ENCODE measurements at regions not wholly inside any gene's neighbourhood (a gene's known extent, or its start where the extent isn't known, plus 50 kb on each side); places are given as distances from the start of the nearest gene placed in this dataset.
"Not testable (repeated sequence)": the region's sequence is repeated elsewhere in the genome, so short reads cannot be mapped to it uniquely, and the experiment has no call there.

DNA sequence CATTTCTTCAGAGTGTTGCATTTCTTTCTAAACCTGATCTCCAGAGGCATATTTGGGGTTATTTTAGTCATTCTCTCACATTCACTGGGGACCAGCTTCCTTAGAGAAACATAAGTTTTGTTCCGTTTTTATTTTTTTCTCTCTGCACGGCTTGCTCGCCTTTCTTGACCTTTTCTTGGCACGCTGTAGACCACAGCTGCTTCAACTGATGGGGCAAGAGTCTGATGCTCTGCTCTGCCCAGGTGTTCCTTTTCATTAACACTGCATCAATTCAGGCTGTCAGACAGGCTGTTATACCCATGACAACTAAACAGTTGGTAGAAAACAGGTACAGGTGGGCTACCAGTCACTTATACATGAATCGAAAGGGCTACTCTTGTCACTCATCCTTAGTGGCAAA, 682.2 kb upstream of the DIAPH2 start:
- DNase-seq, result no peak

GRCh38 chrX:96004386-96004785, 680.3 kb upstream of the DIAPH2 start:
- no peak for DNase-seq

DNA sequence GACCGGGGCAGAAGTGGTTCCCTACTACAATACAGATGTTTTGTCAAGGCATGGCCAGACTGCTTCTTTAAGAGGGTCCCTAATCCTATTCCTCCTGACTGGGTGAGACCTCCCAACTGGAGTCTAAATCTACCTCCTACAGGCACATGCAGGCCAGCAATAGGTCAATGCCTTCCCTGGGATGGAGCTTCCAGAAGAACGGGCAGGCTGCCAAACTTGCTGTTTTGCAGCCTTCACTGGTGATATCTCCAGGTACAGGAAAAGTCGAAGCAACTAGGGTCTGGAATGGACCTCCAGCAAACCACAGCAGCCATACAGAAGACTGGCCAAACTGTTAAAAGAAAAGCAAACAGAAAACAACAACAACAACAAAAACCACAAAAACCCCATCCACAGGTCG, 678.4 kb upstream of the DIAPH2 start:
- DNase-seq, result no peak

GRCh38 chrX:96027407-96027806, 657.2 kb upstream of the DIAPH2 start:
- DNase-seq, result no peak

- no peak for DNase-seq
These were observed 632.6 kb upstream of the DIAPH2 start for GRCh38 chrX:96052078-96052477.

DNA sequence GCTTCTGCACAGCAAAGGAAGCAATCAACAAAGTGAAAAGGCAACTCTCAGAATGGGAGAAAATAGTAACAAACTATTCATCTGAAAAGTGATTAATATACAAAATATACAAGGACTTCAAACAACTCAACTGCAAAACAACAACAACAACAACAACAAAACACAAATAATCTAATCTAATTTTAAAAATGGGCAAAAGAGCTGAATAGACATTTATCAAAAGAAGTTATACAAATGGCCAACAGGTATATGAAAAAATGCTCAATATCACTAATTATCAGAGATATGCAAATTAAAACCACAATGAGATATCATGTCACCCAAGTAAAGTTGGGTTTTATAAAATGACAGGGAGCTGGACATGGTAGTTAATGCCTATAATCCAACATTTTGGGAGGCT, 602.8 kb upstream of the DIAPH2 start:
- no peak for DNase-seq

- no peak for DNase-seq
These were observed 590.0 kb upstream of the DIAPH2 start for GRCh38 chrX:96094616-96095015.

DNA sequence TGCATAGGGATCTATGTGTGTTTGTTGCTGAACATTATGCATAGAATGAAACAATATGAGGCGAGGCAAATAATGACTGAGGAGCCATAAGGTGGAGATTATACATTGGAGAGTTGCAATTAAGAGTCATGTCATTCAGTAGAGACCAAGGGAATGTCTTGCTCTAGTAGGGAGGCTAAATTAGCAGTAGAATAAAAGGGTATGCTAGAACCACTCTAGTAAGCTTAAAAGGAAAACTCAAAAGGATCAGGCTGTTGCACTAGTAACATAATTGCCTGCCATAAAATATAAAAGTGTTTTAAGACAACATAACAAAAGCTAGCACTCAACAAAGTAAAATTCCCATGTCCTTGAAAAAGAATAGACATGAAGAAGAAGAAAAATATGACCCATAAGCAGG, 586.2 kb upstream of the DIAPH2 start:
- DNase-seq, result no peak

DNA sequence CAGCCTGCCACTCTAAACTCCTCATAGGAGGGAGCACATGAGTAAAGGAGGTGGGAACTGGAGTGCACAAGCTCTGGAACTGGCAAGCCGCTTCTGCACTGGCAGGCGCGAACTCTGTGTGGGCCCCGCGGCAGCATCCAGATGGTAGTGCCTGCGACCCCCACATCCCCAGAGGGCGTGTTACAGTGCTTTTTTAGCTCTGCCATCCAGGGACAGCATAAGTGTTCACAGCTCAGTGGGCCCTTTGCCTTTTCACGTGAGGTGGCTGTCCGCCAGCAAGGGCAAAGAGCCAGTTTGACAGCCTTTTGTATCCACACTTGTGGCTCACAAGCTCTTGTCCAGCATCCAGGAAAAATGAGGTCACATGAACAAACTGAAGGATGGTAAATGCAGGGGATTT, 581.6 kb upstream of the DIAPH2 start:
- no peak for DNase-seq

DNA sequence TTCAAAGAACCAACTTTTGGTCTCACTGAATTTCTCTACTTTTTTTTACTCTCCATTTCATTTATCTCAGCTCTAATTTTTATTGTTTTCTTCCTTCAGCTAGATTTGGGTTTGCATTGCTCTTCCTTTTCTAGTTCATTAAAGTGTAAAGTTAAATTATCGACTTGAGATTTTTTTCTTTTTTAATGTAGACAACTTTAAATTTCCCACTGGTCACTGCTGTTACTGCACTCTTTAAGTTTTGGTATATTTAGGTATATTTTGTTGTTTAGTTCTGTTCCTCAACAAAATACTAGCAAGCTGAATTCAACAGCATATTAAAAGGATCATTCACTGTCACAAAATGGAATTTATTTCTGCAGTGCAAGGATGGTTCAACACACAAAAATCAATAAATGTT, 572.0 kb upstream of the DIAPH2 start:
- no peak for DNase-seq

DNA sequence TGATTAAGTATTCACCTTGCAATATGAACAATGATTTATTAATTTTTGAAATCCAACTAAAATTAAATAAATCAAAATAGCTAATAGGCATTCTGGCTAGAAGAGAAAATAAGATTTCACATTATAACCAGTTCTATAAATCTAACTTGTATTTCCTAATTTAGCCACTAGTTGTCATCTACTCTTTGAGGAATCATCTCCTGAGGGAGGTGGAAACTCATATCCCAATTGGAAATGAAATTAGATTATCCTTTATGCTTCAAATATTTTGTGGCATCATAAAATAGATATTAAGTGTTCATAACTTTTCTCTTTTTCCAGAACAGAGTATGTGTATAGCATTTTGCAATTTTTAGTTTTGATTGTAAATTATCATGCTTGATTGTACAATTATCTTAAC, 558.5 kb upstream of the DIAPH2 start:
- no peak for DNase-seq

DNA sequence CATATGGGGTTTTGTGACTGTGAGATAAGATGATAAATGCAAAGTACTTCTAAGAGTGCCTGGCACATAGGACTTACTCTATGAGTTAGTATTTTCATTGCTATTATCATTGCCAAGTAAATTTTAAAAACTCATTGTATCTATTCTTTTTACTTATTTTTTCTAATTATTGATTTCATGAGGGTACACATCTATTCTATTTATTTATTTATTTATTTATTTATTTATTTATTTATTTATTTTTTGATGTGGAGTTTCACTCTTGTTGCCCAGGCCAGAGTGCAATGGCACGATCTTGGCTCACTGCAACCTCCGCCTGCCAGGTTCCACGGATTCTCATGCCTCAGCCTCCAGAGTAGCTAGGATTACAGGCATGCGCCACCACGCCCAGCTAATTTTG, 556.6 kb upstream of the DIAPH2 start:
- not testable (repeated sequence) for DNase-seq

GRCh38 chrX:96140796-96141195, 543.8 kb upstream of the DIAPH2 start:
- DNase-seq, result no peak

- no peak for DNase-seq
These were observed 537.0 kb upstream of the DIAPH2 start for GRCh38 chrX:96147681-96148080.

DNA sequence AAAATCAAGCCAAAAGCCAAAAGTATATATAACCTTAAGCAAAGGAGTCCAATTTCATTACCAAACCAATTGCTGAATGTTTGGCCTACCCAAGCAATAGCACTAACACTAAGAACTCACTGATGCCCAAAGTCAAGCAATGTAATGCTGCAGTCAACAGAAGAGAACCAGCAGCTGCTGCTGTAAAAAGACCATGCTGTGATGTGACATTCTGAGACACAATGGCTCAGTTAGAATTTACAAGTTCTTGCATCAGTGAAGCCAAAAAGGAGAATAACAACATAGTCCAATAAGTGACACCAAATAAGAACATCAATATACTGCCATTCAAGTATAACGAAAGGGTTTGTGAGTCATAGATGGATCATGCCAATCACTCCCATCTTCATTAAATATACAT, 514.0 kb upstream of the DIAPH2 start:
- DNase-seq, result no peak

GRCh38 chrX:96176921-96177320, 507.7 kb upstream of the DIAPH2 start:
- DNase-seq, result no peak

- no peak for DNase-seq
These were observed 503.0 kb upstream of the DIAPH2 start for GRCh38 chrX:96181605-96182004.

GRCh38 chrX:96182366-96182765, 502.3 kb upstream of the DIAPH2 start:
- DNase-seq, result no peak

GRCh38 chrX:96183391-96183790, 501.3 kb upstream of the DIAPH2 start:
- no peak for DNase-seq

DNA sequence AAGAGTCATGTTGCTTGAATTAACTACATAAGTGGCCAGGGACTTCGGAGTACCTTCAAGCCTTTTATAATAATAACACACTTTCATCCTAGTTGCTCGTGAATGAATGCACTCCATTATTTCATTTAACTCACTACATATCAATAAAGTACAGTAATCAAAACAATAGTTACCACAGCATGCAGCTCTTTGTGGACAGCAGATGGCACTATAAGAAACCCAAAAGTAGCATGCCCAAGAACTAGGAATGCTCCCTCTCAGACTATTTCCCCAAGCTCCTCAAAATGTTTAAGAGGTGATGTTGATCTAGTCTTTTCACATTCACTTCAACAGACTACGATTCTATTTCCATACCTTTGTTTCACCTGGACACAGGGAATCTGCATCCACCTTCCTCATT, 500.8 kb upstream of the DIAPH2 start:
- DNase-seq, result no peak

- DNase-seq, result no peak
These were observed 479.7 kb upstream of the DIAPH2 start for GRCh38 chrX:96204928-96205327.

GRCh38 chrX:96211953-96212352, 472.7 kb upstream of the DIAPH2 start:
- DNase-seq, result no peak

GRCh38 chrX:96214681-96215080, 470.0 kb upstream of the DIAPH2 start:
- DNase-seq, result not testable (repeated sequence)

DNA sequence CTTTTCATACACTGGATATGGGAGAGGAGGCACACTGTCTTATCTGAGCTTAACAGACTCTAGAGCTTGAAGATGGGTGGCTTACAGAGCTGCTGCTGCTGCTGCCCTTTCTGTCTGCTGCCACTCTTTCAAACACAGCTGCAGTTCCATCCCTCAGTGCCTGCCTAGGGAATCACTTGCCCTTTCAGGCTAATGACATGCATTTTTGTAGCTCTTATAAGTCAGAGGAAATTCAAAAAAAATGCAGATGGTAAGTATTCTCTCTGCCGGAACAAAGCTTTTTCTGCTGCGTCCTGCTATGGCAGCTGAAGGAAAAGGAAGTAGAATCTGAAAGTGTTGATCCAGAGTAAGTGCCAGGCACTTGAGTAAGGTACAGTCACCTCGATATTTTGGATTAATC, 460.4 kb upstream of the DIAPH2 start:
- no peak for DNase-seq

DNA sequence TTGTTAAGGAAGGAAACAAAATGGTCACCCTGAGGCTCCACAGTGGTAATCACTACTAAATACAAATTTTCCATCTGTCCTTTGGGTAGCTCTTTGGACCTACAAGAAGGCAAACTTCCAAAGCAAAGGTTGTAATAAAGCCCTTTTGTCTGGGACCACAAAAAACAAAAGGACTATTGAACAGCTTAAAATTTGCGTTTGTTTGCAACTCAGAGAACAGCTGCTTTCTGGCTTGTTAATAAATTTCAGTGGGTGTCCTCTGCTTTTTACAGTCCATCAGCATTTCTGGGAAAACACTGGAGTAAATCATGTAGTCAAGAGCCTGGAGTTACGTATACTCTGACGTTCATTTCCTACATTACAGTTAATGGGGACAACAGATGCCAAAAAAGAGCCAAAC, 439.7 kb upstream of the DIAPH2 start:
- no peak for DNase-seq

DNA sequence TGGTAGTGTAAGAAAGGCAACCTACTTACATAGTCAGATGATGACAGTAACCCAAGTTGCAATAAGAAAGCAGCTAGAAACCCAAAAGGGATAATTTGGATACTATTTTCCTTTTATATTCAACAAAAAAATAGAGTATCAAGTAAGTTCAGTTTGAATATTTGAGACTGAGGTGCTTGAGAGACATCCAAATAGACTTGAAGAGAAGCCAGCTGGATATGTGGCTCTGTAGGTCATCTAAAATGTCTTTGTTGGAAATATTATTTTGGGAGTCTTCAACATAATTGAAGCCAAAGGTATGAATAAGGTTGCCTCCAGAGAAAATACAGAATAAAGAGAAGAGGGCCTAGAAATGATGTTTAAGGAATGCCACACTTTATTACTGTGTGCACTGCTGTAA, 438.2 kb upstream of the DIAPH2 start:
- DNase-seq, result no peak

All from bone marrow (tissue), 2 donors.